Tibial nerve (tissue), 4 donors: ENCODE measurements at regions not wholly inside any gene's neighbourhood (a gene's known extent, or its start where the extent isn't known, plus 50 kb on each side); places are given as distances from the start of the nearest gene placed in this dataset.

Experiments
- DNase-seq, 2 donors: peaks; one replicate each; pipeline ENCODE4 v3.0.0-alpha.2; 2019; ENCODE audit warnings: low spot score in 2 of 2
- H3K27ac ChIP-seq, 4 donors: fragments of 200-600 bp; sonication (generic) in 3 of 4; one replicate each; pipeline ENCODE4 v1.5.1; 2017 to 2019; ENCODE audit warnings: mild to moderate bottlenecking in 1 of 4
- H3K27me3 ChIP-seq, 2 donors: fragments of 200-600 bp; sonication (generic) in 1 of 2; one replicate each; pipeline versions ENCODE4 v1.5.1 to v1.6.0; 2017 to 2019
- H3K36me3 ChIP-seq, 3 donors: fragments of 200-600 bp; sonication (generic); one replicate each; pipeline ENCODE4 v1.5.1; 2018 to 2019
- H3K4me1 ChIP-seq, 4 donors: fragments of 200-600 bp; sonication (generic) in 3 of 4; one replicate each; pipeline ENCODE4 v1.5.1; 2017 to 2019
- H3K4me3 ChIP-seq, 4 donors: fragments of 200-600 bp; sonication (generic) in 3 of 4; one replicate each; pipeline ENCODE4 v1.5.1; 2017 to 2019; ENCODE audit warnings: mild to moderate bottlenecking in 1 of 4, moderate library complexity in 1 of 4
- H3K9me3 ChIP-seq, 4 donors: fragments of 200-600 bp; sonication (generic) in 3 of 4; one replicate each; pipeline ENCODE4 v1.5.1; 2017 to 2019
- EP300 ChIP-seq, 2 donors: sonication (generic); formaldehyde crosslinking; IDR thresholded peaks; one replicate each; pipeline ENCODE4 v1.6.1; 2017; ENCODE audit warnings: antibody characterized with exemption in 2 of 2, mild to moderate bottlenecking in 1 of 2
- POLR2A ChIP-seq, 2 donors: fragments of 450-650 bp; IDR thresholded peaks; one replicate each; pipeline ENCODE4 v1.6.1; 2017; ENCODE audit warnings: antibody characterized with exemption in 2 of 2, mild to moderate bottlenecking in 2 of 2, moderate library complexity in 2 of 2
- WGBS, 2 donors: methylation state at CpG; one replicate each; pipeline ENCODE4 v1.1.5; 2018; 5-methylcytosine and 5-hydroxymethylcytosine counted together
- TF ChIP-seq, protein P1 (sequence below), 5 experiments: fragments of 200-600 bp in 3 of 5; fragments of 450-650 bp in 2 of 5; sonication (generic) in 3 of 5; IDR thresholded peaks; one replicate each; pipeline ENCODE4 v1.5.1; 2016 to 2019; ENCODE audit warnings: antibody characterized with exemption in 5 of 5, mild to moderate bottlenecking in 3 of 5, moderate library complexity in 2 of 5

DNA sequence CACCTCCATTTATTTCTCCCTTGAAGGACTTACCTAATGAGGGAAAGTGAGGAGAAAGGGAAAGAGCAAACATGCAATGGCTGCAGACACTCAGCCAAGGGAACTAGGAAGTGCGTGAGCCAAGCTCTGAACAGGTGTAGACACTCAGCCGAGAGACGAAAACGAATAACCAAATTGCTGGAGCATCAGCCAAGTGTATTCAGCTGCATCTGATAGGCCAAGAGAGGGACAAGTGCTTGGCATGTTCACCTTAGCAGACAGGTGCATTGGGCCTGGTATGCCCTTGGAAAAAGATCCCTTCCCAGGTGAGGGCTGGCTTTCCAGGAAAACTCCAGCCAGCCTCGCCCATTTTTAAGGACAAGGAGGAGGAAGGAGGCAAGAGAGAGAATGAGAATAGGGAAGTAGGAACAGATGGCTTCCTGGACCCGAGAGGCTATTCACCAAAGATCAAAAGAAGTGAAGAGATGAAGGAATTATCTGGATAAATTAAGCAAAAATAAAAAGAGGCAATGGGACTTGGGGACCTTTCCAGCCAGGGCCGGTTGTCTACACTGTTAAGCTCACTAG, 184.7 kb downstream of the TOMM20 start:
- Histone ChIP-seq H3K4me3 (no peak overlapping the region), H3K9me3 (no peaks in the 10 kb centered on the region), H3K27ac (no peak overlapping the region), H3K36me3 (no peaks in the 10 kb centered on the region), H3K27me3 (no peaks in the 10 kb centered on the region), H3K4me1 (no peaks in the 10 kb centered on the region)
- TF ChIP-seq, protein P1, sequence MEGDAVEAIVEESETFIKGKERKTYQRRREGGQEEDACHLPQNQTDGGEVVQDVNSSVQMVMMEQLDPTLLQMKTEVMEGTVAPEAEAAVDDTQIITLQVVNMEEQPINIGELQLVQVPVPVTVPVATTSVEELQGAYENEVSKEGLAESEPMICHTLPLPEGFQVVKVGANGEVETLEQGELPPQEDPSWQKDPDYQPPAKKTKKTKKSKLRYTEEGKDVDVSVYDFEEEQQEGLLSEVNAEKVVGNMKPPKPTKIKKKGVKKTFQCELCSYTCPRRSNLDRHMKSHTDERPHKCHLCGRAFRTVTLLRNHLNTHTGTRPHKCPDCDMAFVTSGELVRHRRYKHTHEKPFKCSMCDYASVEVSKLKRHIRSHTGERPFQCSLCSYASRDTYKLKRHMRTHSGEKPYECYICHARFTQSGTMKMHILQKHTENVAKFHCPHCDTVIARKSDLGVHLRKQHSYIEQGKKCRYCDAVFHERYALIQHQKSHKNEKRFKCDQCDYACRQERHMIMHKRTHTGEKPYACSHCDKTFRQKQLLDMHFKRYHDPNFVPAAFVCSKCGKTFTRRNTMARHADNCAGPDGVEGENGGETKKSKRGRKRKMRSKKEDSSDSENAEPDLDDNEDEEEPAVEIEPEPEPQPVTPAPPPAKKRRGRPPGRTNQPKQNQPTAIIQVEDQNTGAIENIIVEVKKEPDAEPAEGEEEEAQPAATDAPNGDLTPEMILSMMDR (IDR thresholded peaks at IDR 0.05), result no peak
- TF ChIP-seq EP300 (IDR thresholded peaks at IDR 0.05) (no peak), POLR2A (IDR thresholded peaks at IDR 0.05) (no peak)
- WGBS, 2 donors, result 76 to 81% methylated on average over 7 of the region's 7 CpGs
- no peak for DNase-seq

DNA sequence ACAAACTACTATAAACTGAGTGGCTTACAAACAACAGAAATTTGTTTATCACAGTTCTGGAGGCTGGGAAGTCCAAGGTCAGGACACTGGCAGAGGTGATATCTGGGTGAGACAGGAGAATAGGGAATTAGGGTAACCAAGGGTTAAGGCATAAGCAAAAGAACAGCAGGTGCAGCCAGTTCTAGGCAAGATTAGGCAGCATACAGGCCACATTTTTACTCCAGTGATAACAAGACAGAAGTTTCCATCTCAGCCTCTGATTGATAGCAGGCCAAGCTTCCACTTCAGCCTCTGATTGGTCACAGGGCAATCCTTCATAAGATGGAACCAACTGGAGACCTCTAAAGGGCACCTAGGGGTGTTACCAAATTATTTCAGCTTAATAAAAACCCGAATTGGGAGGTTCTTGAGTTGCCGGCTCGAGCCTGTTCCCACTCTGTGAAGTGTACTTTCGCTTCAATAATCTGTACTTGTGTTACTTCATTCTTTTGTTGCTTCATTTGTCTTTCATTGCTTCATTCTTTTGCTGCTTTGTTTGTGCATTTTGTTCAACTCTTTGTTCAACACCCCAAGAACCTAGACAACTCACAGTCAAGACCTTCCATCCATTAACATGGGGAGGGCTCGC, 185.6 kb downstream of the TOMM20 start:
- no peaks in the 10 kb centered on the region for H3K9me3 ChIP-seq
- no peak overlapping the region for H3K4me3 ChIP-seq
- WGBS, 2 donors, result 94 to 96% methylated on average over 5 of the region's 5 CpGs
- no peaks in the 10 kb centered on the region for H3K4me1 ChIP-seq
- H3K27ac ChIP-seq, result no peak overlapping the region
- H3K36me3 ChIP-seq, result no peaks in the 10 kb centered on the region
- H3K27me3 ChIP-seq, result no peaks in the 10 kb centered on the region
- no peak for TF ChIP-seq POLR2A (IDR thresholded peaks at IDR 0.05)
- DNase-seq, result no peak

DNA sequence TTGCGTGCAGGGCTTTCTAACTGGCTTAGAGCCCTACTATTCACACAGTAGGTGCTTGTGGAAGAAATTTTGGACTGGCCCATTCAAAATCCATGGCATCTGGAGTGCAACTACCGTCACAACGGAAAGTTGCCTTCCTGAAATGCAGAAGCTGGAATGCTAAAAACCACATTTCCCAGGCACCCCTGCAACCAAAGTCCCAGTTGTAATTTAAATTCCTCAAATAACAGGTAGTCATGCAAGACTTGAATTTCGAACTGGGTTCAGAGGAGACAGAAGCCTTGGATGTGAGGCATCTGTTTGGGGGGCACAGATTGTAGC, 186.7 kb downstream of the TOMM20 start:
- 83 to 92% methylated on average over 4 of the region's 4 CpGs for WGBS, 2 donors
- H3K36me3 ChIP-seq, result no peaks in the 10 kb centered on the region
- H3K4me3 ChIP-seq, result no peak overlapping the region
- TF ChIP-seq, protein P1 (IDR thresholded peaks at IDR 0.05), result no peak
- TF ChIP-seq EP300 (IDR thresholded peaks at IDR 0.05), result no peak
- no peak for TF ChIP-seq POLR2A (IDR thresholded peaks at IDR 0.05)
- H3K4me1 ChIP-seq, result no peaks in the 10 kb centered on the region
- no peaks in the 10 kb centered on the region for H3K9me3 ChIP-seq
- no peak overlapping the region for H3K27ac ChIP-seq
- no peak for DNase-seq
- no peaks in the 10 kb centered on the region for H3K27me3 ChIP-seq

DNA sequence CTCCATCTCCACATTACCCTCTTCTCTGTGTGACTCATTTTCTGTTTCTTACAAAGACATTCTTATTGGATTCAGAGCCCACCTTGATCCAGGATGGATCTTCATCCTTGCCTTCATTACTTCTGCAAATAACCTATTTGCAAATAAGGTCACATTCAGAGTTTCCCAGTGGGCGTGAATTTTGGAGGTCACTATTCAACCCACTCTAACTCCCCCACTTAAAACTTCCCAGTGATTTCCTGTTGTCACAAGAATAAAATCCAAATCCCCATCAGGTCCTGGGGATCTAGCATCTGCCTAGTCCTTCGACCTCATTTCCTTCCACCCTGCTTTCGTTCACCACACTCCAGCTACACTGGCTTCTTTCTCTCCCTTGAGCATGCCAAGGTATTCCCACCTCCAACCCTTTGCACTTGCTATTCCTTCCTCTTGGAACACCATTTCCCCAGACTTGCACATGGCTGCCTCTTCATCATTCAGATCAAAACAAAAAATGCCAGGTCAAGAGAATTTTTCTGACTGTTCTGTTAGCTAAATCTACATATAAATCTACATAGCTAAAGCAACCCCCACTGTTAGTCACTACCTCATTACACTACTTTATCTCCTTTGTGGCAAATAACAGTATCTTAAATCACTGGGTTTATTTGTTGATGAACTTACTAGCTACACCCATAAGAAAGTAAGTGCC, 187.2 kb downstream of the TOMM20 start:
- Histone ChIP-seq H3K27ac (no peak overlapping the region), H3K9me3 (no peaks in the 10 kb centered on the region), H3K4me3 (no peak overlapping the region), H3K4me1 (no peaks in the 10 kb centered on the region), H3K36me3 (no peaks in the 10 kb centered on the region), H3K27me3 (no peaks in the 10 kb centered on the region)
- TF ChIP-seq, protein P1 (IDR thresholded peaks at IDR 0.05), result no peak
- no peak for TF ChIP-seq EP300 (IDR thresholded peaks at IDR 0.05)
- TF ChIP-seq POLR2A (IDR thresholded peaks at IDR 0.05), result no peak
- WGBS, 2 donors, result 85 to 91% methylated on average over 3 of the region's 3 CpGs
- DNase-seq, result no peak

DNA sequence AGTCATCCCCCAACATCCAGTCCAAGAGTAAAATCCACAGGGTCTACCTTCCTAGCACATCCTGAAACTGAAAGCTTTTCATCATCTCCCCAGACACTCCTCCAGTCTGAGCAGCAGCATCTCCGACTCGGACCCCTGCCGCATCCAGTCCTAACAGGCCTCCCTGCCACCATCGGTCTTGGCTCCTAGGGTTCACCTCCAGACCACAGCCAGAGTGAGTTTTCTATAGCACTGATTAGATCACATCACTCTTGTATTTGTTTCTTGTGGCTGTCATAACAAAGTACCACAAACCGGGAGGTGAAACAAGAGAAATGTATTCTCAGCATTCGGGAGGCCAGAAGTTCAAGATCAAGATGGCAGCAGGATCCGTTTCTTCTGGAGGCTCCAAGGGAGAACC, 187.8 kb downstream of the TOMM20 start:
- no peaks in the 10 kb centered on the region for H3K36me3 ChIP-seq
- no peak for DNase-seq
- no peaks in the 10 kb centered on the region for H3K4me1 ChIP-seq
- H3K4me3 ChIP-seq, result no peak overlapping the region
- TF ChIP-seq, protein P1 (IDR thresholded peaks at IDR 0.05), result no peak
- TF ChIP-seq POLR2A (IDR thresholded peaks at IDR 0.05) (no peak), EP300 (IDR thresholded peaks at IDR 0.05) (no peak)
- no peaks in the 10 kb centered on the region for H3K9me3 ChIP-seq
- 91 to 92% methylated on average over 7 of the region's 7 CpGs for WGBS, 2 donors
- H3K27ac ChIP-seq, result no peak overlapping the region
- no peaks in the 10 kb centered on the region for H3K27me3 ChIP-seq
